ENCODE measurements at regions not wholly inside any gene's neighbourhood (a gene's known extent, or its start where the extent isn't known, plus 50 kb on each side); places are given as distances from the start of the nearest gene placed in this dataset.
"Not testable (repeated sequence)": the region's sequence is repeated elsewhere in the genome, so short reads cannot be mapped to it uniquely, and the experiment has no call there.

DNA sequence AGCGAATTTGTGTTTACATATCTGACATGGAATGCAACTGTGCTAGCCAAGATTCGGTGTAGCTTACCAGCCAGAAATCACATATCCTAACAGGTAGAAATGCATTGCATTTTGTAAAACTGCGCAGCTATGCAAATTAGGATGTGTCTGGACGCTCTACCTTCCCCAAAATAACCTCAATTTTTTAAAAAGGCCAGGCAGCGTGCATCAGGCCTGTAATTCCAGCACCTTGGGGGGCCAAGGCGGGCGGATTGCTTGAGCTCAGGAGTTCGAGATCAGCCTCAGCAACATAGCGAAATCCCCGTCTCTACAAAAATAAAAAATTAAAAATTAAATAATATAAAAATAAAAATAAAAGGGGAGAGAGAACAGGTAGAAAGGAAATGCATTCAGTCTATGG is 305.0 kb downstream of the TYW1 start:
- TF ChIP-seq, protein P1, sequence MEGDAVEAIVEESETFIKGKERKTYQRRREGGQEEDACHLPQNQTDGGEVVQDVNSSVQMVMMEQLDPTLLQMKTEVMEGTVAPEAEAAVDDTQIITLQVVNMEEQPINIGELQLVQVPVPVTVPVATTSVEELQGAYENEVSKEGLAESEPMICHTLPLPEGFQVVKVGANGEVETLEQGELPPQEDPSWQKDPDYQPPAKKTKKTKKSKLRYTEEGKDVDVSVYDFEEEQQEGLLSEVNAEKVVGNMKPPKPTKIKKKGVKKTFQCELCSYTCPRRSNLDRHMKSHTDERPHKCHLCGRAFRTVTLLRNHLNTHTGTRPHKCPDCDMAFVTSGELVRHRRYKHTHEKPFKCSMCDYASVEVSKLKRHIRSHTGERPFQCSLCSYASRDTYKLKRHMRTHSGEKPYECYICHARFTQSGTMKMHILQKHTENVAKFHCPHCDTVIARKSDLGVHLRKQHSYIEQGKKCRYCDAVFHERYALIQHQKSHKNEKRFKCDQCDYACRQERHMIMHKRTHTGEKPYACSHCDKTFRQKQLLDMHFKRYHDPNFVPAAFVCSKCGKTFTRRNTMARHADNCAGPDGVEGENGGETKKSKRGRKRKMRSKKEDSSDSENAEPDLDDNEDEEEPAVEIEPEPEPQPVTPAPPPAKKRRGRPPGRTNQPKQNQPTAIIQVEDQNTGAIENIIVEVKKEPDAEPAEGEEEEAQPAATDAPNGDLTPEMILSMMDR (IDR thresholded peaks at IDR 0.05; ENCODE audit: partially characterized antibody, unreplicated experiment): no peak
- H3K27ac Mint-ChIP-seq (ENCODE audit: unreplicated experiment): no peak overlapping the region
- no peak for DNase-seq
- peaks cover 4% of the 10 kb centered on the region for H3K9me3 Mint-ChIP-seq (ENCODE audit: unreplicated experiment)
- peaks cover 6% of the 10 kb centered on the region for H3K4me1 Mint-ChIP-seq (ENCODE audit: low read depth, unreplicated experiment)
- peaks cover 3% of the 10 kb centered on the region for H3K27me3 Mint-ChIP-seq (ENCODE audit: unreplicated experiment)
- H3K36me3 Mint-ChIP-seq (ENCODE audit: unreplicated experiment): no peaks in the 10 kb centered on the region
- peak overlapping the region; percentile 93 for H3K4me3 Mint-ChIP-seq (ENCODE audit: unreplicated experiment)

- peak; percentile 98 for DNase-seq
- Mint-ChIP-seq H3K27ac (ENCODE audit: unreplicated experiment) (peak overlapping the region; percentile 85), H3K36me3 (ENCODE audit: unreplicated experiment) (no peaks in the 10 kb centered on the region), H3K27me3 (ENCODE audit: unreplicated experiment) (peaks cover 3% of the 10 kb centered on the region), H3K4me1 (ENCODE audit: low read depth, unreplicated experiment) (peaks cover 6% of the 10 kb centered on the region), H3K4me3 (ENCODE audit: unreplicated experiment) (peak overlapping the region; percentile 93), H3K9me3 (ENCODE audit: unreplicated experiment) (peaks cover 4% of the 10 kb centered on the region)
- TF ChIP-seq, protein P1 (IDR thresholded peaks at IDR 0.05; ENCODE audit: partially characterized antibody, unreplicated experiment): no peak
These were observed 305.7 kb downstream of the TYW1 start for GRCh38 chr7:67302113-67303039.

- H3K27ac Mint-ChIP-seq (ENCODE audit: unreplicated experiment); H3K27me3 Mint-ChIP-seq (ENCODE audit: unreplicated experiment); H3K9me3 Mint-ChIP-seq (ENCODE audit: unreplicated experiment); DNase-seq; H3K36me3 Mint-ChIP-seq (ENCODE audit: unreplicated experiment); H3K4me3 Mint-ChIP-seq (ENCODE audit: unreplicated experiment); H3K4me1 Mint-ChIP-seq (ENCODE audit: low read depth, unreplicated experiment): not testable (repeated sequence)
These were observed 308.2 kb downstream of the TYW1 start for GRCh38 chr7:67304846-67305245.

GRCh38 chr7:67306331-67306730 is 309.7 kb downstream of the TYW1 start:
- no peaks in the 10 kb centered on the region for H3K36me3 Mint-ChIP-seq (ENCODE audit: unreplicated experiment)
- H3K27ac Mint-ChIP-seq (ENCODE audit: unreplicated experiment): no peak overlapping the region
- peaks cover 6% of the 10 kb centered on the region for H3K4me1 Mint-ChIP-seq (ENCODE audit: low read depth, unreplicated experiment)
- peaks cover 5% of the 10 kb centered on the region for H3K9me3 Mint-ChIP-seq (ENCODE audit: unreplicated experiment)
- DNase-seq: no peak
- H3K27me3 Mint-ChIP-seq (ENCODE audit: unreplicated experiment): peaks cover 3% of the 10 kb centered on the region
- TF ChIP-seq, protein P1 (IDR thresholded peaks at IDR 0.05; ENCODE audit: partially characterized antibody, unreplicated experiment): no peak
- H3K4me3 Mint-ChIP-seq (ENCODE audit: unreplicated experiment): no peak overlapping the region

GRCh38 chr7:67309764-67310549 is 313.3 kb downstream of the TYW1 start:
- Mint-ChIP-seq H3K4me3 (ENCODE audit: unreplicated experiment) (no peak overlapping the region), H3K27me3 (ENCODE audit: unreplicated experiment) (peaks cover 2% of the 10 kb centered on the region), H3K27ac (ENCODE audit: unreplicated experiment) (no peak overlapping the region), H3K9me3 (ENCODE audit: unreplicated experiment) (peaks cover 2% of the 10 kb centered on the region), H3K4me1 (ENCODE audit: low read depth, unreplicated experiment) (peaks cover 6% of the 10 kb centered on the region), H3K36me3 (ENCODE audit: unreplicated experiment) (no peaks in the 10 kb centered on the region)
- DNase-seq: no peak
- TF ChIP-seq, protein P1 (IDR thresholded peaks at IDR 0.05; ENCODE audit: partially characterized antibody, unreplicated experiment): no peak
